Esophagus muscularis mucosa (tissue), 3 donors: ENCODE measurements at regions not wholly inside any gene's neighbourhood (a gene's known extent, or its start where the extent isn't known, plus 50 kb on each side); places are given as distances from the start of the nearest gene placed in this dataset.

Source experiments
- CTCF ChIP-seq, 3 experiments: fragments of 200-600 bp in 2 of 3; fragments of 450-650 bp in 1 of 3; sonication (generic) in 2 of 3; IDR thresholded peaks; one replicate each; pipeline ENCODE4 v1.5.1; 2017 to 2019; ENCODE audit warnings: antibody characterized with exemption in 3 of 3, mild to moderate bottlenecking in 2 of 3, moderate library complexity in 1 of 3
- POLR2A ChIP-seq: fragments of 450-650 bp; IDR thresholded peaks from one replicate; pipeline ENCODE4 v1.6.1; 2017; ENCODE audit warnings: antibody characterized with exemption, moderate library complexity, mild to moderate bottlenecking, low read depth

- TF ChIP-seq POLR2A (no peak), CTCF (IDR thresholded peaks at IDR 0.05) (no peak)
Measured at GRCh38 chr16:55056585-55057401, 126.1 kb downstream of the IRX5 start.
